ENCODE measurements at regions not wholly inside any gene's neighbourhood (a gene's known extent, or its start where the extent isn't known, plus 50 kb on each side); places are given as distances from the start of the nearest gene placed in this dataset.
A peak's percentile ranks its signal among the peaks of the same experiment; 100 is the strongest.
"Not testable (repeated sequence)": the region's sequence is repeated elsewhere in the genome, so short reads cannot be mapped to it uniquely, and the experiment has no call there.

DNA sequence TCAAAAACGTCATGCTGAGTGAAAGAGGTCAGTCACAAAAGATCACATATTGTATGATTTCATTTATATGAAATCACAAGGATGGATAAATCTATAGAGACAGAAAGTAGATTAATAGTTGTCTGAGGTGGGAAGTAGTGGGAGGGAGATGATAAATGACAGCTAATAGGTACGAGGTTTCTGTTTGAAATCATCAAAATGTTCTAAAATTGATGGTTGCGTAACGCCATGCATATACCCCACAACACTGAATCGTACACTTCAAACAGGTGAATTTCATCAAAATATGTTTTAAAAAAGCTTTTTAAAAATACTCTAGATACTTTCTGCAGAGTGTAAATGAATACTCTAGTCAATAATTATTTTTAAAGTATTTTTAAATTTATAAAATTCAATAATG, 303.0 kb upstream of the STAC start:
- WGBS, 2 donors, result 87% methylated on average over 5 of the region's 5 CpGs
- Histone ChIP-seq H3K27ac (no peak overlapping the region), H3K4me1 (no peaks in the 10 kb centered on the region), H3K27me3 (no peaks in the 10 kb centered on the region), H3K9me3 (no peaks in the 10 kb centered on the region), H3K36me3 (no peaks in the 10 kb centered on the region), H3K4me3 (no peak overlapping the region)
- DNase-seq, result no peak
- no peak for ATAC-seq (ENCODE audit: low FRiP score in 2 of 2)
- TF ChIP-seq POLR2A (IDR thresholded peaks at IDR 0.05) (no peak), EP300 (IDR thresholded peaks at IDR 0.05) (no peak), POLR2AphosphoS5 (IDR thresholded peaks at IDR 0.05) (no peak)
- TF ChIP-seq, protein P1, sequence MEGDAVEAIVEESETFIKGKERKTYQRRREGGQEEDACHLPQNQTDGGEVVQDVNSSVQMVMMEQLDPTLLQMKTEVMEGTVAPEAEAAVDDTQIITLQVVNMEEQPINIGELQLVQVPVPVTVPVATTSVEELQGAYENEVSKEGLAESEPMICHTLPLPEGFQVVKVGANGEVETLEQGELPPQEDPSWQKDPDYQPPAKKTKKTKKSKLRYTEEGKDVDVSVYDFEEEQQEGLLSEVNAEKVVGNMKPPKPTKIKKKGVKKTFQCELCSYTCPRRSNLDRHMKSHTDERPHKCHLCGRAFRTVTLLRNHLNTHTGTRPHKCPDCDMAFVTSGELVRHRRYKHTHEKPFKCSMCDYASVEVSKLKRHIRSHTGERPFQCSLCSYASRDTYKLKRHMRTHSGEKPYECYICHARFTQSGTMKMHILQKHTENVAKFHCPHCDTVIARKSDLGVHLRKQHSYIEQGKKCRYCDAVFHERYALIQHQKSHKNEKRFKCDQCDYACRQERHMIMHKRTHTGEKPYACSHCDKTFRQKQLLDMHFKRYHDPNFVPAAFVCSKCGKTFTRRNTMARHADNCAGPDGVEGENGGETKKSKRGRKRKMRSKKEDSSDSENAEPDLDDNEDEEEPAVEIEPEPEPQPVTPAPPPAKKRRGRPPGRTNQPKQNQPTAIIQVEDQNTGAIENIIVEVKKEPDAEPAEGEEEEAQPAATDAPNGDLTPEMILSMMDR (IDR thresholded peaks at IDR 0.05), result no peak

DNA sequence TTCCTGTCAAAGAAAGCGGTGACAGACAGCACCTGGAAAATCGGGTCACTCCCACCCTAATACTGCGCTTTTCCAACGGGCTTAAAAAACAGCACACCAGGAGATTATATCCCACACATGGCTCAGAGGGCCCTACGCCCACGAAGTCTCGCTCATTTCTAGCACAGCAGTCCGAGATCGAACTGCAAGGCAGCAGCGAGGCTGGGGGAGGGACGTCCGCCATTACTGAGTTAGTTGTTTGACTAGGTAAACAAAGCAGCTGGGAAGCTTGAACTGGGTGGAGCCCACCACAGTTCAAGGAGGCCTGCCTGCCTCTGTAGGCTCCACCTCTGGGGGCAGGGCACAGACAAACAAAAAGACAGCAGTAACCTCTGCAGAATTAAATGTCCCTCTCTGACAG, 297.3 kb upstream of the STAC start:
- H3K4me3 ChIP-seq; H3K9me3 ChIP-seq; H3K27ac ChIP-seq; ATAC-seq (ENCODE audit: low FRiP score in 2 of 2); H3K36me3 ChIP-seq; H3K4me1 ChIP-seq; H3K27me3 ChIP-seq: not testable (repeated sequence)
- peak in 1 of 2 donors; percentile 2 for DNase-seq
- 85 to 99% methylated on average over 12 of the region's 12 CpGs for WGBS, 2 donors

DNA sequence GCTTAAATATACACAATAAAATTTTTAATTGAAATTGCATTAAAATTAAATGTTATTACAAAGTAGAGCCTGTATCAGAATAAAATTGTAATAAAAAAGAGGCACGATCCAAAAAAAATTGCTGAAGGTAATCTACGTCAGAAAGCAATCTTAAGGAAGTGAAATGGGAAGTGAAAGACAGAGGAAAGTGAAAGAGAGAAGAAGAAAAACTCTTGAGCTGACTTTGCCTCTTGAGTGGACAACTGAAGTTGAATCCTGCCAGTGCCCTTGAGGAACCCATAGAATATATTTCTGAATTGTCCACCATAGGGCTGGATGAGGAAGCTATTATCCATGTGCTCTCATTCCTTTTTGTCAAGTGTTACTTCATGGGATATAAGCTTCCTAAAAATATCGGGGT, 285.1 kb upstream of the STAC start:
- Histone ChIP-seq H3K4me1 (no peaks in the 10 kb centered on the region), H3K27me3 (no peaks in the 10 kb centered on the region), H3K27ac (no peak overlapping the region), H3K9me3 (no peaks in the 10 kb centered on the region), H3K36me3 (no peaks in the 10 kb centered on the region), H3K4me3 (no peak overlapping the region)
- DNase-seq, result no peak
- TF ChIP-seq POLR2A (IDR thresholded peaks at IDR 0.05) (no peak), POLR2AphosphoS5 (IDR thresholded peaks at IDR 0.05) (no peak), EP300 (IDR thresholded peaks at IDR 0.05) (no peak)
- TF ChIP-seq, protein P1 (IDR thresholded peaks at IDR 0.05), result no peak
- 83% methylated on average over 3 of the region's 3 CpGs for WGBS, 2 donors
- ATAC-seq (ENCODE audit: low FRiP score in 2 of 2), result no peak

DNA sequence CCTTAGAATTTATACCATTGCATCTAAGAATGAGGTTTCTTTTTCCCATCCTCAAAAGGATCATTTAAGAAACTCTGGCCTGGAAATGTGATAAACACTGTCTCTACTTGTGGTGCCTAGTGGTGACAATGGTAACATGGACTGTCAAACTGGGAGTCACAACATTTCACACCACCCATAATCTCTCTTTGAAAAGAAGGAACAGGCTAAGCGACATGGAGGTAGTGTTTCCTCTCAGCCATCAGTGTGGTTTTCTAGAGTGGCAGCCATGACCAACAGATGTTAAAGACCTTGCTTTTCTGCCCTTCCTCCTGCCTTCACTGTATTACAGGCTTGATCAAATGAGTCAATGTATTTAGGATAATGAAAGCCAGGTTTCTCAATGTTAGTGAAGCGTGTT, 283.1 kb upstream of the STAC start:
- ATAC-seq (ENCODE audit: low FRiP score in 2 of 2) (no peak), DNase-seq (no peak)
- Histone ChIP-seq H3K4me3 (no peak overlapping the region), H3K27me3 (no peaks in the 10 kb centered on the region), H3K4me1 (no peaks in the 10 kb centered on the region), H3K27ac (no peak overlapping the region), H3K9me3 (no peaks in the 10 kb centered on the region), H3K36me3 (no peaks in the 10 kb centered on the region)
- no peak for TF ChIP-seq POLR2A (IDR thresholded peaks at IDR 0.05)
- TF ChIP-seq EP300 (IDR thresholded peaks at IDR 0.05), result no peak
- no peak for TF ChIP-seq POLR2AphosphoS5 (IDR thresholded peaks at IDR 0.05)
- TF ChIP-seq, protein P1 (IDR thresholded peaks at IDR 0.05), result no peak
- 78 to 82% methylated on average over 2 of the region's 2 CpGs for WGBS, 2 donors

DNA sequence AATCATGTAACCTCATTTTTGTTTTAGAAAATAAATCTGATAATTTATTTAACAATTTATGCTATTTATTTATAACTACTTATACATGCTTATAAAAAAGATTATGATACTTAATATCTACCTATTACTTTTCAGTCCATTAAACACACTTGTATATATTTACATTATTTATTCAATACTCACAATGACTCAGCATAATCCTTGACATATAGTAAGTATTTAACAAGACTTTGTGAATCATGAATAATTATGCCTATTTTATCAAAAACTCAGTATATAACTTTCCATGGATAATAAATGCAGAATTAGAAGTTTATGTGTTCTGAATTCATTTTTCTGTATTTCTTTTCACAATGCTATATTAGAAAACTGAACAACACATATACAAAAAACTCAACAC, 266.0 kb upstream of the STAC start:
- H3K4me3 ChIP-seq, result no peak overlapping the region
- no peaks in the 10 kb centered on the region for H3K9me3 ChIP-seq
- no peak overlapping the region for H3K27ac ChIP-seq
- ATAC-seq (ENCODE audit: low FRiP score in 2 of 2), result no peak
- H3K27me3 ChIP-seq, result no peaks in the 10 kb centered on the region
- no peaks in the 10 kb centered on the region for H3K36me3 ChIP-seq
- no peak for DNase-seq
- no peaks in the 10 kb centered on the region for H3K4me1 ChIP-seq
- TF ChIP-seq POLR2A (IDR thresholded peaks at IDR 0.05) (no peak), EP300 (IDR thresholded peaks at IDR 0.05) (no peak), POLR2AphosphoS5 (IDR thresholded peaks at IDR 0.05) (no peak)
- TF ChIP-seq, protein P1 (IDR thresholded peaks at IDR 0.05), result no peak

Data from upper lobe of left lung (tissue), 6 donors.